ENCODE measurements at regions not wholly inside any gene's neighbourhood (a gene's known extent, or its start where the extent isn't known, plus 50 kb on each side); places are given as distances from the start of the nearest gene placed in this dataset.

GRCh38 chr21:24428591-24429199 is 1178.6 kb downstream of the MRPL39 start:
- TF ChIP-seq POLR2A (IDR thresholded peaks at IDR 0.05) = no peak
- no peak for TF ChIP-seq POLR2AphosphoS5 (IDR thresholded peaks at IDR 0.05)
